GM21381 (cell line): ENCODE measurements at regions not wholly inside any gene's neighbourhood (a gene's known extent, or its start where the extent isn't known, plus 50 kb on each side); places are given as distances from the start of the nearest gene placed in this dataset.

Source experiments
- ATAC-seq: cut with Tn5 transposase; IDR thresholded peaks from one replicate; pipeline ENCODE4 v1.9.1; 2021; ENCODE audit warnings: mild to moderate bottlenecking, moderate library complexity; ENCODE audit not compliant: unreplicated experiment

DNA sequence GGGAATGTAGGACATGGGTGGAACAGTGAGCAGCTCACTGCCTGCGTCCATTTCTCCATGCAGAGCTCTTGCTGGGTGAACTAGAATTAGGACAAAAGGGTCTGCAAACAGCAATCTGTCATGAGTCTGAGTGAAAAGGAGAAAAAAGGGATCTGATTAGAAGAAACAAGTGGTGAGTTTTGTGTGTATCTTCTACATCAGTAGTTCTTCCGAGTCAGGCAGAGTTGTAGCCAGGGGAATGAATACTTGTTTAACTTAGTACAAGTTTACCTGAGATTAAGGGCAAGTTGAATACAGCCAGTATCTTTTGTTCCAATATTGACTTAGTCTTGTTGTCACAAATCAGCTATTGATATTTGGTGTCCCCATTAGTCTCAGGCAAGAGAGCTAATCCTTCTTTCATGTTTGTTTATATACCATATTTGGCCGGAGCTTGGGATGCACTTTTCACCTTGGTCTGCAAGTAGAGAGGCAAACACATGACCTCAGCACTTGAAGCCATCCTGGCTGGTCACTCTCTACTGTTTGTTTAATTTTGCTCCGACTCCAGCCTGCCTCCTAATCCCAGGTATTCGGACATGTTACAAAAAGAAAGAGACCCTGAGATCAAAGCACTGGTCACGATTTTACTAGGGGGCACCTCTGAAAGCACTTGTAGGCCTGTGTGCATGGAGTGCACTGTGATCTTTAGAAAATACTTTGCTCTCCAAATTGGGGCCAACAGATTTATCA, 211.0 kb upstream of the NT5C1B start:
- ATAC-seq: no peak

- no peak for ATAC-seq
Observed at GRCh38 chr2:18799397-18799796, 210.0 kb upstream of the NT5C1B start.

DNA sequence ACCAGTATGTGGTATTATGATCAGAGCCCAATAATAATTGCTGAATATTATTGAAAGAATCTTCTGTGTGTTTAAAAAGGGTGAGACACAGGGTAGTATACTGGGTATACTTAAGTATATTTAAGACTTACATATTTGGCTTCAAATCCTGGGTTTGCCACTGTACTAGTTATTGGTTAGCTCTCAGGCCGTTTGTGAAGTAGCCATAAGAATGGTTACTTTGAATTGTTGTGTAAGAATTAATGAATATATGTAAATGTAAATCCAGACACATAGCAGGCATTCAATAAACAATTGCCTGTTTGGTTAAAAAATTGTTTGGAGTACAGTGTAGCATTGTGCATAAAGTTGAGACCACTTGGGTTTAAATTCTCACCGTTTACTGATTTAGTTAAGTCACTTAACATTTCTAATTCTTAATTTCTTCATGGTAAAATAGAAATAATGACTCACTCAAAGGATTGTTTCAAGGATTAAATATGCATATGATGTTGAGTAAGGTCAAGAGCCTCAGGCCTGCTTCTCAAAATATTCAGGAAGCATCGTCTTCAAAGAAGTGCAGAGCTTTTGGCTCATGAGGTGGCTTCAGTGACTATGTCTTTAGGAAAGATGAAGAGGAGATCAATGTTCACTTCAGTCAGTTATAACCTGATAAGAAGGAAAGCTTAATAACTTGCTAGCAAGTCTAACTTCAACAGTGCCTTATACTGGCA, 207.9 kb upstream of the NT5C1B start:
- ATAC-seq: no peak

DNA sequence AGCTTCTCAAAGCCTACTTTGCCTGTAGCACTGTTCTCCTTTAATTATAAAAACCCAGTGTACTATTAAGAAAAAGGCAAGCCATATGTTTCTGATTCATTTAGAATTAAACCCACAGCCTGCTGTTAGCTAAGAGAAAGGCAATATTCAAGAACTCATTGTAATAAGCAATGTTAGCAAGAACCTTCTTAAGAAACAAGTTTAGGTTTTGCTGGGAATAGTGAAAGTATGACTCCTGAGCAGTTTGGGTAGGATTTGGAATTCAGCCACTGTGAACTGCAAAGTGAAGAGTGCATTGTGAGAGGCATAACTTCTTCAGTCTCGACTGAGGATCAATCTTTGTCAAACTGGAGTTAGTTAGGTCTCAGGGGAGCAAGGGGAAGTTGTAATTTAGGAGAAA, 206.5 kb upstream of the NT5C1B start:
- ATAC-seq: no peak

DNA sequence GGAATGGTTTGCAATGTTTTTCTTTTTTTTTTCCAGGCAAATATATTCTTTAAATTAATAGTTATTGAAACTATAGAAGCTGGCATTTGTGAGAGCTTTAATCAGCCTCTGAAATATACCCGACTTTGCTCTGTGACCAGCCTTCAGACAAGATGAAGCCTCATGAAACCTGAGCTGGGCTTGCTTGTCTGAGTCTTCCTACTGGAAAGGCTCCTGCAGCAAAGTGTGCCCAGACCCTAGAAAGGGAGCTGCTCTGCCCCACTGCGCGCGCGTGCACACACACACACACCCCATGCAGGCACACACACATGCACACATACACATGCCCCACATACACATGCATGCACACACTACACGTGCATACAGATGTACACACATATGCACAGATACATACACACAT, 203.3 kb upstream of the NT5C1B start:
- ATAC-seq: no peak

DNA sequence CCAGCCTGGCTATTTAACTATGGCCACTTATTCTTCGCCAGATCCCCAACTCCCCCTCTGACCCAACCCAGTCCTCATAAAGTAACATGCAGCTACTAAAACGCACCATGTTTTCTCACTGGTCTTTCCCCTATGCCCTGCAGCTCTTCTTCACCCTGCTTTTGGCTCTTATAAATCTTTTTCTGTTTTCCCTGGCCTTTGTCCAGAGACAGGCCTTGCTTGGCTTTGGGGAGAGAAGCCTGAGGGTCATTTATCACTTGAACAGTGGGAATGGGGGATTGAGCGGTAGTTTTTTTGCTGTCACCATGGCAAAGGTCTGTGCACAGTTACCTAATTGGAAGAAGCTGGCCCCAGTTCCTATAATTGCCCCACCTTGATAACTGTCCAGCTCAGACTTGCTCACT, 202.9 kb upstream of the NT5C1B start:
- no peak for ATAC-seq

DNA sequence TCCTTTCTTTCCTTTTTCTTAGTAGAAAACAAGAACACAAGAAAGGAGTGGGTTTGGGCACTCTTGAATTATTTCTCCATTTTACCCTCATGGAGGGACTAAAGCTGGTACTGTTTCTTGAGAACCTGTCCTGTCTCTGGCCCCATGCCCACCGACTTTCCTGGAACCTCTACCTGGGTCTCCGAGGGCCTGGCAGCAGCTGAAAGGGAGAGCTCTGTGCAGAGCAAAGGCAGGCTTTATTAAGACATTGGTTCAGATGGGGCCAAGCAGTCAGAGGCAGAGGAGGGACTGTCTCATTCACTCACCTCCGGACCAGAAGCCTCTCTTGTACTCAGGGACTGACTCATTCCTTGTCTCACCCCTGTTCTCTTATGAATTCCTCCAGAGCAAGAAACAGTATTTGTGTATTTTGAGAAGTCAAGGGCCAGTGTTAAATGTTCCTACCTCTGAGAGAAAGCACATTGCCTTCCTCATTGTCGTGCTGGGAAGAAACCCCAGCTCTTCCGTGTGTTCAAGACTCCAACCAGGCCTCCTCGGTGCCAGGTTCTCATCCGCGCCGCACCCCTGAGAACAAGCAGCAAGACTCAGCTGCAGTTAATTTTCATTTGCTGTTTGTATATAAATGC, 201.9 kb upstream of the NT5C1B start:
- no peak for ATAC-seq

DNA sequence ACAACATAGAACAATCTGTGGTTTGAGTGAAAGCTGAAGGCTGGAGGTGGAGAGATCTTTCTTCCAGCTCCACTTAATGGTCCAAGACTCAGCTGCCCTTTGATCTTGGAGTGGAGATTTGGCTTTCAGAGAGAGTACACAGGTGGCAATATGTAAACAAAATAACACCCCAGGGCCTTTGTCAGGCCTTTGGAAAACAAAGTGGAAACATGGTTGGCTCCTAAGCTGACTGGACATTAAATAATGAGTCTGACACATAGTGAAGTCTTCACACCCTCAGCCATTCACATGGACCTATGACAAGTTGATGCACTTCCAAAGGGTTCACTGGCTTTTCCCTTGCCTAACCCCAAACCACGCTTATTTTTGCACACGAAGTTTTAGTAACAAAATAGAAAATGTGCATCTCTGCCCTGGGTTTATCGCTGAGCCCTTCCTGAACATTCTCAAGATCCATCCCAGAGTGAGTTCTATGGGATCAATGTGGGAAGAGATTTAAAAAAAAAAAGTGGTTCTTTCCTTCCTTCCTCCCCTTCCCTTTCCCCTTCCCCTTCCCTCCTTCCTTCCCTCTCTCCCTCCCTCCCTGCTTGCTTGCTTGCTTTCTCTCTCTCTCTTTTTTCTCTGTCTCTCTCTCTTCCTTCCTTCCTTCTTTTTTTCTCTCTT, 201.3 kb upstream of the NT5C1B start:
- ATAC-seq: no peak

GRCh38 chr2:18788592-18788991, 199.2 kb upstream of the NT5C1B start:
- ATAC-seq: no peak

DNA sequence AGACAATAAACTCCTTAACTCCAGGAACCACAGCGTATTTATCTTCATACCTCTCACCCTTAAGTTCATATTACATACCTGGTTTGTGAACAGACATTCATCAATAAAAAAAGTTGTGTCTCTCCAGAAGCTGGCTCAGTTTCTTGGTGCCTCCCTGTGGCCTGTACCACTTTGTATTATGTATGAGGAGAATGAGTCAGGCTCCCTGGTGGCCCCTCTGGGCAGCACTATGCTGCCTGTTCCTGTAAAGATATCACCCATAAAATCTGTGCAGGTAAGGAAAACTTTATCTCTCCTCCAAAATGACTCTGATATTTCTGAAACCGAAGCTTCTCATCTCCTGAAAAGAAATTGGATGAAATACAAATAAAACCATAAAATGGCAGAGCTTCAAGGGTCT, 198.4 kb upstream of the NT5C1B start:
- no peak for ATAC-seq

- ATAC-seq: no peak
Observed at GRCh38 chr2:18784245-18784644, 194.9 kb upstream of the NT5C1B start.

GRCh38 chr2:18781541-18782280, 192.3 kb upstream of the NT5C1B start:
- no peak for ATAC-seq

- no peak for ATAC-seq
Observed at GRCh38 chr2:18777250-18777812, 188.0 kb upstream of the NT5C1B start.

DNA sequence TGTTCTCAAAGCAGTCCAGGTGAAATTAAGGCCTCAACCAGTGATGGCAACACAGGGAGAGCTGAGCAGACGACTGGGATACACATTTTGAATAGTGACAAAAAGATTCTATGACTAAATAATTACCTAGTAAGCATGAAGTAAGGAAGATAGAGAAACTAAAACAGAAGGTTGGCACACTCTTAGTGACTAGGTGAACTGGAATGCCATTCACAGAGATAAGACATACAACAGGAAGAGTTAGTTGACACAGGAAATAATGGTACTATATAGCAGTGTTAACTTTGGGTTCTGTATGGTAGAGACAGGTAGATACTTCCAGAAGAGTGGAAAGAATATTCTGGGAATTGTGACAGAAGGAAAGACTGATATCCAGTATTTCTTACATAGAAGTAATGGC, 181.8 kb upstream of the NT5C1B start:
- no peak for ATAC-seq

GRCh38 chr2:18763338-18763737, 174.0 kb upstream of the NT5C1B start:
- no peak for ATAC-seq

GRCh38 chr2:18762667-18763066, 173.3 kb upstream of the NT5C1B start:
- no peak for ATAC-seq

DNA sequence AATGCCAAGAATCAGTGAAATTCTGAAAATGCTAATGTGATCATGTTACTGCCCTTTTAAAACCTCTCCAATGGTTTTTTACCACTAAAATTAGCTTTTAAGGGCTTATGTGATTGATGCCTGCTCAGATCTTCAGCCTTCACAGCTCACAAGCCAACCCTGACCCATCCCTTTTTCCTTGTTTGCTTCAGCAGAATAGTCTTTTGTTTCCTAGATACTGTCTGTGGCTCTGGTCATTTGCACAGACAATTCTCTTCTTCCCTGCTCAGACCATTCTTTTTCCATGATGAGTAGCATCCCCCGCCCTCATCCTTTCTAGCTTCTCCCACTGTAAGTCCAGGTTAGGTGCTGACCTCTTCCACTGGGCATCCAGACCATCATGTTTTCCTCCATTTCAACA, 164.9 kb upstream of the NT5C1B start:
- no peak for ATAC-seq

- no peak for ATAC-seq
Observed at GRCh38 chr2:18753722-18754121, 164.4 kb upstream of the NT5C1B start.

DNA sequence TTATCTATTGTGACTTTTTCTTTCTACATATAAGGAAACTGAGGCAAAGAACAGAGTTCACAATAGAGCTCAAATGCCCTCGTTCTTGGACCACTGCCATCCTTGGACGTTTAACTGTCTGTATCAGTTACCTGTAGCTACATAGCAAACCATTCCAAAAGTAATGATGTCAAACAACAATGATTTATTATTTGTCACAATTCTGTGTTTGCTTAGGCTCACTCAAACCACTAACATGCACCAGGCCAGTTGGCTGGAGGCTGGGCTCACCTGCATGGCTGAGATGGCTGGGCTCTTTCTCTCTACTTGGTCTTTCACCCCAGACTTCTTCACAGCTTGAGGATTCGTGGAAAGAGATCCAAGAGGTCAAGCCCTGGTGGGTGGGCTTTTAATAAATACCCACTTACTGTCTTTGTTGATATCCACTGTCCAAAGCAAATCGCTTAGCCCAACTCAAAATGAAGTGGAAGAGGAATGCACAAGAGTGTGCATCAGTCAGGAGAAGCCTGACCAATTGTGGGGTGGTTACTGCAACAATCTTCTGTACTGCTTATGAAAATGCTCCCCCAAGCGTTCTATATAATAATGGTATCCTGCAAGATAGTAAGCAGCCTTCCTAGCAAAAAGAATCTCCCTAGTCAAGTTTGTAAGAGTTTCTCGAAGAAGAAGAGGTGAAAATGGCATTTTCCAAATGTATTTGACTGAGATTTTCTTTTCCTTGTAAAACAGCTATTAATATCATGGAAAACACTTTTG, 163.5 kb upstream of the NT5C1B start:
- ATAC-seq: no peak

DNA sequence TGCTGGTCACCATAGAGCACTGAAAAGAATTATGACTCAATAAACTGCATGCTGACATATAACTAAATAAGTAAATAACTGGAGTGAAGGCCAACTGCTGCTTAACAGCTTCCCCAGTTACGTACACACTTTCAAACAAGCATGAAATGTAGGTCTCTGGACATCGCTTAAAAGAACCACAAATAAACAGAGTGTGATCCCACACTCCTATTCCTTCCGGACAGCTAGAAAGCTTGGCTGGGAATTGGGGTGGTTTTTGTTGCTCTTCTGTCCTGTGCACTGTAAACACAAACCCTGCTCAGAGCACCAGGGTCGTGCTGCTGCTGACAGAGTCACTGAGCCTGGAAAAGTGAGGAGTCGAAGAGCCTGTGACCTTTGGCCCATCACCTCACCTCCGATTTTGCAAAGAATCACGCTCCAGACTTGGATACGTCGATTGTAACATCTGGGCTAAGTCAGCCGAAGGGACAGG, 162.7 kb upstream of the NT5C1B start:
- no peak for ATAC-seq
